ENCODE measurements at regions not wholly inside any gene's neighbourhood (a gene's known extent, or its start where the extent isn't known, plus 50 kb on each side); places are given as distances from the start of the nearest gene placed in this dataset.

DNA sequence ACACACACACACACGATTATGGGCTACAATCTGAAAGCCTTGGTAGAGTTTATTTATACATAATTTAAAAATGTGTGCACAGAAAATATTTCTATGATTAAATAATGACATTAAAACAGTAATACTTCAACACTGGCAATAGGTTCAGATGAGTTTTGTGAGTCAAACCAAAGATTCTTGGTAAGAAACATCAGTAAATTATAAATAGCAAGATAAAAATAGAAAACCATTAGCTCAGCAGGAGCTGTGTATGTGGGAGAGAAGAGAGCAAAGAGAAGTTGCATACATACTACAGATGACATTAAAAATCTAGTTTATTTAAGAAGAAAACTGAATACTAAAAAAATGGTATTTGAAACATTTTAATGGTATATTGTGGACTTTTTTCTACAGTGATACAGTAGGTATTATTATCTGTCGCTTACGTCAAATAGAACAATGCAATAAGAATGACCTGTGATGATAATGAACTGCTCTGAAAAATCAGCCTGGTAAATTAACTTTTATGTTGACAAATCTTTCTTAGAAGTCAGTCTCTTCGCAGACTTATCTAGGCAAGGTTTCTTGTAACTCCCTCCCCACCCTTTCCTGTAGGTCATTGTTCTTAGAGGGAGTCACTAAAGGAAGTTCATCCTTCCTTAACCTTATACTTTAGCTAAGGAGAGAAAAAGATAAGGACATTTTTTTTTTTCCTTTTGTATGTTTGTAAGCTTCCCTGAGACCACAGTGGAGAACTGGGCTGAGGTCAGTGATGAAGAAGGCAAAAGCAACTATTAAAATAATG lies 149.3 kb downstream of the GJA1 start:
- no peak overlapping the region for H3K9ac ChIP-seq (ENCODE audit: extremely low read depth, insufficient read length, low read length)
- H3K23ac ChIP-seq (ENCODE audit: insufficient read length, low read depth, low read length) = no peak overlapping the region
- H3K9me3 ChIP-seq (ENCODE audit: control insufficient read depth, low read depth, low read length) = no peaks in the 10 kb centered on the region
- H2BK15ac ChIP-seq (ENCODE audit: low read depth, low read length) = no peak overlapping the region
- no peak for DNase-seq
- no peaks in the 10 kb centered on the region for H3K79me1 ChIP-seq (ENCODE audit: insufficient read depth, low read depth, low read length, poor library complexity, severe bottlenecking)
- H3T11ph ChIP-seq (ENCODE audit: low read length) = no peak overlapping the region
- no peak overlapping the region for H3K4ac ChIP-seq (ENCODE audit: low read depth, low read length)
- H3K79me2 ChIP-seq (ENCODE audit: insufficient read depth, low read length) = no peaks in the 10 kb centered on the region
- H4K91ac ChIP-seq (ENCODE audit: insufficient read length, low read depth, low read length) = no peak overlapping the region
- H3K27ac ChIP-seq (ENCODE audit: insufficient read length, low read depth, low read length) = no peak overlapping the region
- H3K23me2 ChIP-seq (ENCODE audit: insufficient read length, low read depth, low read length, poor library complexity, severe bottlenecking) = no peaks in the 10 kb centered on the region
- no peak overlapping the region for H2AFZ ChIP-seq (ENCODE audit: low read length)
- Mint-ChIP-seq H3K4me1 (no peaks in the 10 kb centered on the region), H3K27me3 (ENCODE audit: low read depth) (no peaks in the 10 kb centered on the region), H3K36me3 (ENCODE audit: insufficient read depth in 1 of 3, low read depth in 3 of 3) (no peaks in the 10 kb centered on the region), H3K27ac (no peak overlapping the region), H3K4me3 (no peak overlapping the region), H3K9me3 (no peaks in the 10 kb centered on the region)
- H2BK120ac ChIP-seq (ENCODE audit: low read depth, low read length, poor library complexity, severe bottlenecking) = no peak overlapping the region
- no peak overlapping the region for H3K14ac ChIP-seq (ENCODE audit: insufficient read depth, low read length)
- no peaks in the 10 kb centered on the region for H3K27me3 ChIP-seq (ENCODE audit: insufficient read depth, low read length)
- H4K5ac ChIP-seq (ENCODE audit: insufficient read length, low read depth, low read length) = no peak overlapping the region
- H3K4me2 ChIP-seq (ENCODE audit: insufficient read depth, insufficient read length, low read length) = no peak overlapping the region
- H3K56ac ChIP-seq (ENCODE audit: insufficient read length, low read depth, low read length) = no peak overlapping the region
- H2BK5ac ChIP-seq (ENCODE audit: insufficient read length, low read length) = no peak overlapping the region
- no peak overlapping the region for H2AK5ac ChIP-seq (ENCODE audit: insufficient read length, low read length)
- no peak overlapping the region for H2BK20ac ChIP-seq (ENCODE audit: low read depth, low read length, poor library complexity, severe bottlenecking)
- WGBS (ENCODE audit: extremely low coverage, insufficient read length, low lambda C conversion rate) = no CpG with 5 or more reads among the region's 4 CpGs
- H3K4me1 ChIP-seq (ENCODE audit: insufficient read depth, low read length) = no peaks in the 10 kb centered on the region
- H4K8ac ChIP-seq (replicated peaks; ENCODE audit: insufficient read length, low read depth, low read length) = no peak overlapping the region
- no peak overlapping the region for H3K18ac ChIP-seq (ENCODE audit: insufficient read length, low read depth, low read length)
- TF ChIP-seq, protein P1, sequence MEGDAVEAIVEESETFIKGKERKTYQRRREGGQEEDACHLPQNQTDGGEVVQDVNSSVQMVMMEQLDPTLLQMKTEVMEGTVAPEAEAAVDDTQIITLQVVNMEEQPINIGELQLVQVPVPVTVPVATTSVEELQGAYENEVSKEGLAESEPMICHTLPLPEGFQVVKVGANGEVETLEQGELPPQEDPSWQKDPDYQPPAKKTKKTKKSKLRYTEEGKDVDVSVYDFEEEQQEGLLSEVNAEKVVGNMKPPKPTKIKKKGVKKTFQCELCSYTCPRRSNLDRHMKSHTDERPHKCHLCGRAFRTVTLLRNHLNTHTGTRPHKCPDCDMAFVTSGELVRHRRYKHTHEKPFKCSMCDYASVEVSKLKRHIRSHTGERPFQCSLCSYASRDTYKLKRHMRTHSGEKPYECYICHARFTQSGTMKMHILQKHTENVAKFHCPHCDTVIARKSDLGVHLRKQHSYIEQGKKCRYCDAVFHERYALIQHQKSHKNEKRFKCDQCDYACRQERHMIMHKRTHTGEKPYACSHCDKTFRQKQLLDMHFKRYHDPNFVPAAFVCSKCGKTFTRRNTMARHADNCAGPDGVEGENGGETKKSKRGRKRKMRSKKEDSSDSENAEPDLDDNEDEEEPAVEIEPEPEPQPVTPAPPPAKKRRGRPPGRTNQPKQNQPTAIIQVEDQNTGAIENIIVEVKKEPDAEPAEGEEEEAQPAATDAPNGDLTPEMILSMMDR (conservative IDR thresholded peaks at IDR 0.05) = no peak
- no peak overlapping the region for H2BK12ac ChIP-seq (ENCODE audit: insufficient read length, low read depth, low read length)
- no peaks in the 10 kb centered on the region for H4K20me1 ChIP-seq (ENCODE audit: control insufficient read depth, insufficient read depth, insufficient read length)

Data from H9 (cell line).